HG02763 (cell line): ENCODE measurements at regions not wholly inside any gene's neighbourhood (a gene's known extent, or its start where the extent isn't known, plus 50 kb on each side); places are given as distances from the start of the nearest gene placed in this dataset.

ENCODE experiments used
- ATAC-seq: cut with Tn5 transposase; IDR thresholded peaks from one replicate; pipeline ENCODE4 v1.9.1; 2021; ENCODE audit warnings: mild to moderate bottlenecking, moderate library complexity; ENCODE audit not compliant: unreplicated experiment

GRCh38 chr20:11032611-11033010, 358.8 kb upstream of the JAG1 start:
- no peak for ATAC-seq

GRCh38 chr20:11034025-11034424, 360.2 kb upstream of the JAG1 start:
- ATAC-seq = no peak

GRCh38 chr20:11035211-11035610, 361.4 kb upstream of the JAG1 start:
- no peak for ATAC-seq

- ATAC-seq = no peak
Measured at GRCh38 chr20:11041396-11041795, 367.6 kb upstream of the JAG1 start.

GRCh38 chr20:11043001-11043400, 369.2 kb upstream of the JAG1 start:
- ATAC-seq = no peak

- no peak for ATAC-seq
Measured at GRCh38 chr20:11044561-11044960, 370.8 kb upstream of the JAG1 start.

- no peak for ATAC-seq
Measured at GRCh38 chr20:11045412-11046175, 371.8 kb upstream of the JAG1 start.

GRCh38 chr20:11047559-11047958, 373.8 kb upstream of the JAG1 start:
- no peak for ATAC-seq

- ATAC-seq = no peak
Measured at GRCh38 chr20:11048739-11049138, 374.9 kb upstream of the JAG1 start.

- no peak for ATAC-seq
Measured at GRCh38 chr20:11050350-11050749, 376.6 kb upstream of the JAG1 start.

- no peak for ATAC-seq
Measured at GRCh38 chr20:11051136-11051535, 377.3 kb upstream of the JAG1 start.

GRCh38 chr20:11053310-11053709, 379.5 kb upstream of the JAG1 start:
- no peak for ATAC-seq

GRCh38 chr20:11054266-11054993, 380.6 kb upstream of the JAG1 start:
- ATAC-seq = no peak

GRCh38 chr20:11056414-11056813, 382.6 kb upstream of the JAG1 start:
- no peak for ATAC-seq

- no peak for ATAC-seq
Measured at GRCh38 chr20:11057624-11058023, 383.8 kb upstream of the JAG1 start.

- no peak for ATAC-seq
Measured at GRCh38 chr20:11059659-11060058, 385.9 kb upstream of the JAG1 start.

GRCh38 chr20:11060423-11061185, 386.8 kb upstream of the JAG1 start:
- no peak for ATAC-seq

GRCh38 chr20:11063444-11063843, 389.6 kb upstream of the JAG1 start:
- ATAC-seq = no peak

- no peak for ATAC-seq
Measured at GRCh38 chr20:11064946-11065345, 391.1 kb upstream of the JAG1 start.

- ATAC-seq = no peak
Measured at GRCh38 chr20:11067359-11067758, 393.6 kb upstream of the JAG1 start.

GRCh38 chr20:11072982-11073381, 399.2 kb upstream of the JAG1 start:
- no peak for ATAC-seq
